ENCODE measurements at regions not wholly inside any gene's neighbourhood (a gene's known extent, or its start where the extent isn't known, plus 50 kb on each side); places are given as distances from the start of the nearest gene placed in this dataset.
"Not testable (repeated sequence)": the region's sequence is repeated elsewhere in the genome, so short reads cannot be mapped to it uniquely, and the experiment has no call there.

GRCh38 chr17:15856191-15856590 is 88.7 kb upstream of the ADORA2B start:
- TF ChIP-seq, protein P1, sequence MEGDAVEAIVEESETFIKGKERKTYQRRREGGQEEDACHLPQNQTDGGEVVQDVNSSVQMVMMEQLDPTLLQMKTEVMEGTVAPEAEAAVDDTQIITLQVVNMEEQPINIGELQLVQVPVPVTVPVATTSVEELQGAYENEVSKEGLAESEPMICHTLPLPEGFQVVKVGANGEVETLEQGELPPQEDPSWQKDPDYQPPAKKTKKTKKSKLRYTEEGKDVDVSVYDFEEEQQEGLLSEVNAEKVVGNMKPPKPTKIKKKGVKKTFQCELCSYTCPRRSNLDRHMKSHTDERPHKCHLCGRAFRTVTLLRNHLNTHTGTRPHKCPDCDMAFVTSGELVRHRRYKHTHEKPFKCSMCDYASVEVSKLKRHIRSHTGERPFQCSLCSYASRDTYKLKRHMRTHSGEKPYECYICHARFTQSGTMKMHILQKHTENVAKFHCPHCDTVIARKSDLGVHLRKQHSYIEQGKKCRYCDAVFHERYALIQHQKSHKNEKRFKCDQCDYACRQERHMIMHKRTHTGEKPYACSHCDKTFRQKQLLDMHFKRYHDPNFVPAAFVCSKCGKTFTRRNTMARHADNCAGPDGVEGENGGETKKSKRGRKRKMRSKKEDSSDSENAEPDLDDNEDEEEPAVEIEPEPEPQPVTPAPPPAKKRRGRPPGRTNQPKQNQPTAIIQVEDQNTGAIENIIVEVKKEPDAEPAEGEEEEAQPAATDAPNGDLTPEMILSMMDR (IDR thresholded peaks at IDR 0.05): not testable (repeated sequence)
- TF ChIP-seq POLR2A (IDR thresholded peaks at IDR 0.05): not testable (repeated sequence)
